ENCODE measurements at regions not wholly inside any gene's neighbourhood (a gene's known extent, or its start where the extent isn't known, plus 50 kb on each side); places are given as distances from the start of the nearest gene placed in this dataset.

DNA sequence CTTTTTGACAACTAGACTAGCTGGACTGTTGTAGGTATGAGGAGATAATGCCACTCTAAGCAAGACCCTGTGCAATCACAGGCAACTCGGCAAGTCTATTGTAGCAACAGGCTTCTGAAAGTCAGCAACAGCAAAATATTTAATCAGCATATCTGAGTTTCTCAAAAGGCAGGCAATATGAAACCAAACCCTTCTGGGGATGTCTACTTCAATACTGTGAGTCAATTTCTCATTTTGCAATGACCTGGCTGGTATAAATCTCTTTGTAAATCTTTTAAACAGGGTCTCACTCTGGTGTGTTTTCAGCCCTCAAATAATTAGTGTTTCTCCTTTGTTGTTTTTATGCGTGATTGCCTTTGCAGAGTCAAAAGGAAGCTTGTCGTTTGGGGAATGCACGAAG lies 1044.5 kb downstream of the NTRK3 start:
- TF ChIP-seq, protein P1, sequence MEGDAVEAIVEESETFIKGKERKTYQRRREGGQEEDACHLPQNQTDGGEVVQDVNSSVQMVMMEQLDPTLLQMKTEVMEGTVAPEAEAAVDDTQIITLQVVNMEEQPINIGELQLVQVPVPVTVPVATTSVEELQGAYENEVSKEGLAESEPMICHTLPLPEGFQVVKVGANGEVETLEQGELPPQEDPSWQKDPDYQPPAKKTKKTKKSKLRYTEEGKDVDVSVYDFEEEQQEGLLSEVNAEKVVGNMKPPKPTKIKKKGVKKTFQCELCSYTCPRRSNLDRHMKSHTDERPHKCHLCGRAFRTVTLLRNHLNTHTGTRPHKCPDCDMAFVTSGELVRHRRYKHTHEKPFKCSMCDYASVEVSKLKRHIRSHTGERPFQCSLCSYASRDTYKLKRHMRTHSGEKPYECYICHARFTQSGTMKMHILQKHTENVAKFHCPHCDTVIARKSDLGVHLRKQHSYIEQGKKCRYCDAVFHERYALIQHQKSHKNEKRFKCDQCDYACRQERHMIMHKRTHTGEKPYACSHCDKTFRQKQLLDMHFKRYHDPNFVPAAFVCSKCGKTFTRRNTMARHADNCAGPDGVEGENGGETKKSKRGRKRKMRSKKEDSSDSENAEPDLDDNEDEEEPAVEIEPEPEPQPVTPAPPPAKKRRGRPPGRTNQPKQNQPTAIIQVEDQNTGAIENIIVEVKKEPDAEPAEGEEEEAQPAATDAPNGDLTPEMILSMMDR (IDR thresholded peaks at IDR 0.05 in 4 of 5, conservative IDR thresholded peaks at IDR 0.05 in 1 of 5), result no peak
- TF ChIP-seq POLR2A (IDR thresholded peaks at IDR 0.05), result no peak
